K562 (cell line): ENCODE measurements at regions not wholly inside any gene's neighbourhood (a gene's known extent, or its start where the extent isn't known, plus 50 kb on each side); places are given as distances from the start of the nearest gene placed in this dataset.

Source experiments
- ATAC-seq: fragments of 200-7000 bp; cut with Tn5 transposase; 3 replicates; pipeline ENCODE4 v1.9.1; 2020; ENCODE audit warnings: moderate library complexity
- BruUV-seq: library from RNA; stranded (reverse); fragments of 400-500 nt; replicated peaks from 2 replicates; lab custom pipeline; 2021; lab: Mats Ljungman, UMichigan
- CTCF ChIA-PET: fragments of 300-600 bp; formaldehyde crosslinking; extraction: SDS; loops from one replicate; lab custom pipeline; 2021; ENCODE audit warnings: low intra/inter-chr PET ratio; lab: Yijun Ruan, JAX
- POLR2A ChIA-PET: fragments of 300-600, 350-650 bp; sonication (Branson Sonifier 250); formaldehyde crosslinking; extraction: SDS; loops from one replicate; lab custom pipeline; 2021; ENCODE audit warnings: antibody characterized with exemption, inconsistent platforms; lab: Yijun Ruan, JAX
- DNase-seq, 4 experiments: peaks; one replicate each; pipeline versions ENCODE4 v3.0.0 to v3.0.0-alpha.2; 2011 to 2018; ENCODE audit warnings: low spot score in 3 of 4, mixed read lengths in 3 of 4; ENCODE audit errors: extremely low read depth in 1 of 4
- FAIRE-seq: peaks from 2 replicates; lab custom pipeline; 2011; peaks lifted over from hg19 to GRCh38; lab: Jason Lieb, UNC
- H2AFZ ChIP-seq: 2 replicates; pipeline ENCODE4 v1.6.0; 2011; ENCODE audit warnings: low read depth, low read length, control low read depth, inconsistent platforms
- H3K27ac ChIP-seq: fragments of 200-600 bp; 3 replicates; pipeline ENCODE4 v1.8.0; 2011; ENCODE audit warnings: low read depth, mild to moderate bottlenecking, control low read depth, inconsistent platforms, low read length, moderate library complexity, mixed read lengths; ENCODE audit errors: extremely low read depth
- H3K27me3 ChIP-seq, 2 experiments: fragments of 300-600 bp in 1 of 2; 2 replicates in 1 of 2; 3 replicates in 1 of 2; pipeline versions ENCODE4 v1.6.0 to v1.8.0; 2011; ENCODE audit warnings: inconsistent platforms in 2 of 2, low read length in 2 of 2, mild to moderate bottlenecking in 1 of 2, mixed read lengths in 1 of 2, moderate library complexity in 1 of 2; ENCODE audit not compliant: control insufficient read depth in 2 of 2, insufficient read depth in 2 of 2
- H3K36me3 ChIP-seq: fragments of 300-600 bp; 3 replicates; pipeline ENCODE4 v1.8.0; 2011; ENCODE audit warnings: mild to moderate bottlenecking, low read length, inconsistent platforms; ENCODE audit not compliant: control insufficient read depth, insufficient read depth
- H3K4me1 ChIP-seq, 2 experiments: fragments of 200-600 bp in 1 of 2; replicated peaks in 1 of 2; 2 replicates in 1 of 2; 3 replicates in 1 of 2; pipeline versions ENCODE4 v1.5.1 to v1.8.0; 2011; ENCODE audit warnings: inconsistent platforms in 2 of 2, low read length in 2 of 2, mild to moderate bottlenecking in 1 of 2, mixed read lengths in 1 of 2, moderate library complexity in 1 of 2; ENCODE audit not compliant: control insufficient read depth in 2 of 2, insufficient read depth in 2 of 2
- H3K4me2 ChIP-seq: 2 replicates; pipeline ENCODE4 v1.6.1; 2011; ENCODE audit warnings: low read length, control low read depth, inconsistent platforms, mixed read lengths; ENCODE audit not compliant: insufficient read depth
- H3K4me3 ChIP-seq: fragments of 200-600 bp; sonication (generic), shearing (Covaris generic); 2 replicates; pipeline ENCODE4 v1.5.1; 2016; ENCODE audit warnings: control low read depth, inconsistent platforms
- H3K79me2 ChIP-seq: fragments of 200-600 bp; 3 replicates; pipeline ENCODE4 v1.8.0; 2011; ENCODE audit warnings: low read length, inconsistent platforms; ENCODE audit not compliant: control insufficient read depth, insufficient read depth
- H3K9ac ChIP-seq, 2 experiments: 2 replicates each; pipeline versions ENCODE4 v1.6.0 to v1.6.1; 2011; ENCODE audit warnings: low read depth in 2 of 2, low read length in 2 of 2, control low read depth in 1 of 2, inconsistent platforms in 1 of 2, mild to moderate bottlenecking in 1 of 2, mixed read lengths in 1 of 2; ENCODE audit not compliant: insufficient read depth in 1 of 2
- H3K9me1 ChIP-seq: one replicate; pipeline ENCODE4 v1.6.0; 2011; ENCODE audit warnings: inconsistent platforms, mild to moderate bottlenecking, low read length, moderate library complexity; ENCODE audit not compliant: control insufficient read depth, insufficient read depth
- H3K9me3 ChIP-seq: replicated peaks from 2 replicates; pipeline ENCODE4 v1.5.1; 2011; ENCODE audit warnings: low read depth, low read length, inconsistent platforms; ENCODE audit not compliant: control insufficient read depth, insufficient read depth
- H4K20me1 ChIP-seq: replicated peaks from 2 replicates; pipeline ENCODE4 v1.6.1; 2011; ENCODE audit warnings: low read length, inconsistent platforms, mixed read lengths; ENCODE audit not compliant: control insufficient read depth, insufficient read depth
- BACH1 ChIP-seq: fragments of 200-800 bp; sonication (Bioruptor generic); IDR thresholded peaks from 2 replicates; pipeline ENCODE4 v1.6.1; 2016; ENCODE audit warnings: missing genetic modification characterization, missing compliant biosample characterization
- DIDO1 ChIP-seq: fragments of 450-650 bp; IDR thresholded peaks from 2 replicates; pipeline ENCODE4 v1.6.1; 2016; ENCODE audit warnings: low read depth, missing biosample characterization, missing genetic modification characterization
- EHMT2 ChIP-seq: fragments of 450-650 bp; IDR thresholded peaks from 2 replicates; pipeline ENCODE4 v1.6.1; 2018; ENCODE audit warnings: antibody characterized with exemption
- HEY1 ChIP-seq: fragments of 250-450 bp; sonication (Bioruptor Pico); IDR thresholded peaks from 2 replicates; pipeline ENCODE4 v1.5.0; 2020; ENCODE audit warnings: mild to moderate bottlenecking, moderate library complexity, borderline replicate concordance
- HNRNPH1 ChIP-seq: fragments of 200-400 bp; formaldehyde crosslinking; optimal IDR thresholded peaks from 2 replicates; pipeline ENCODE3; 2017; ENCODE audit warnings: low read depth, mild to moderate bottlenecking, low read length, moderate library complexity
- KAT8 ChIP-seq: fragments of 450-650 bp; IDR thresholded peaks from 2 replicates; pipeline ENCODE4 v1.6.1; 2016; ENCODE audit warnings: low read depth, mild to moderate bottlenecking
- KLF6 ChIP-seq: fragments of 250-450 bp; sonication (Bioruptor Pico); IDR thresholded peaks from 2 replicates; pipeline ENCODE4 v1.4.0; 2020; ENCODE audit warnings: mild to moderate bottlenecking, moderate library complexity, borderline replicate concordance
- MCM2 ChIP-seq: fragments of 450-650 bp; IDR thresholded peaks from 2 replicates; pipeline ENCODE4 v1.6.1; 2017; ENCODE audit warnings: low read depth, mild to moderate bottlenecking
- POLR2B ChIP-seq: fragments of 450-650 bp; IDR thresholded peaks from 2 replicates; pipeline ENCODE4 v1.6.1; 2018; ENCODE audit warnings: low read depth; ENCODE audit not compliant: partially characterized antibody
- RFX5 ChIP-seq: IDR thresholded peaks from 2 replicates; pipeline ENCODE4 v1.6.1; 2011; ENCODE audit warnings: low read depth, mild to moderate bottlenecking, improper control_type of control experiment, low read length
- SP1 ChIP-seq: sonication (generic); formaldehyde crosslinking; IDR thresholded peaks from 2 replicates; pipeline ENCODE4 v1.8.1; 2022; ENCODE audit warnings: mild to moderate bottlenecking, missing genetic modification reagents
- ZNF184 ChIP-seq: sonication (generic); formaldehyde crosslinking; IDR thresholded peaks from 2 replicates; pipeline ENCODE4 v1.5.0; 2020; ENCODE audit warnings: missing genetic modification reagents
- ZNF778 ChIP-seq: fragments of 450-650 bp; formaldehyde crosslinking; IDR thresholded peaks from 2 replicates; pipeline ENCODE4 v1.4.0; 2020; ENCODE audit warnings: mild to moderate bottlenecking, moderate library complexity
- WGBS: fragments of 100-300 bp; shearing (Covaris generic); methylation state at CpG from one replicate; pipeline ENCODE4 v1.1.6; 2016; ENCODE audit warnings: low coverage, mixed read lengths; ENCODE audit not compliant: insufficient coverage; ENCODE audit errors: missing lambda C conversion rate; 5-methylcytosine and 5-hydroxymethylcytosine counted together
- in situ Hi-C: fragments of 300-500 bp; cut with MboI; formaldehyde crosslinking; loops from 4 replicates; pipeline ENCODE4 v1.15.0; 2018; ENCODE audit warnings: inconsistent platforms, mixed read lengths
- intact Hi-C: fragments of 100-400 bp; cut with micrococcal nuclease; formaldehyde crosslinking; loops from 2 replicates; pipeline ENCODE4 v1.14.2; 2022
- TF ChIP-seq, protein P1 (sequence below): fragments of 450-650 bp; IDR thresholded peaks from 2 replicates; pipeline ENCODE4 v1.7.0; 2016; ENCODE audit warnings: borderline replicate concordance
- TF ChIP-seq, protein P2 (sequence below), 2 experiments: IDR thresholded peaks; 2 replicates each; pipeline ENCODE4 v1.6.1; 2011; ENCODE audit warnings: borderline replicate concordance in 1 of 2, control low read depth in 1 of 2, low read depth in 1 of 2, low read length in 1 of 2, mild to moderate bottlenecking in 1 of 2, mixed read lengths in 1 of 2, moderate library complexity in 1 of 2; ENCODE audit not compliant: insufficient read depth in 1 of 2, insufficient read length in 1 of 2, poor library complexity in 1 of 2, severe bottlenecking in 1 of 2; ENCODE audit errors: extremely low read depth in 1 of 2
- TF ChIP-seq, protein P3 (sequence below): fragments of 450-650 bp; IDR thresholded peaks from 2 replicates; pipeline ENCODE4 v1.6.1; 2016; ENCODE audit warnings: borderline replicate concordance

DNA sequence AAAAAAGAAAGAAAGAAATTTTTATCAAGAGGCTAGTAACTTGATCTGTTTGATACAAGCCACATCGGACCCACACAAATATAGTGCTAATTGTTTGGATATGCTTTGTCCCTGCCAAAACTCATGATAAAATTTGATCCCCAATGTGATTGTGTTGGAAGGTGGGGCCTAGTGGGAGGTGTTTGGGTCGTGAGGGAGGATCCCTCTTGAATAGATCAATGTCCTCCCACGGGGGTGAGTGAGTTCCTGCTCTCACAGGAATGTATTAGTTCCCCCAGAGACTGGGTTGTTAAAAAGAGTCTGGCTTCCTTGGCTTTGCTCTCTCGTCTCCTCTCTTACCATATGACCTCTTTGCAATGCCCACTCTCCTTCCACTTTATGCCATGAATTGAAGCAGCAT lies 80.6 kb upstream of the CPLX2 start (continued):
- TF ChIP-seq, protein P1, sequence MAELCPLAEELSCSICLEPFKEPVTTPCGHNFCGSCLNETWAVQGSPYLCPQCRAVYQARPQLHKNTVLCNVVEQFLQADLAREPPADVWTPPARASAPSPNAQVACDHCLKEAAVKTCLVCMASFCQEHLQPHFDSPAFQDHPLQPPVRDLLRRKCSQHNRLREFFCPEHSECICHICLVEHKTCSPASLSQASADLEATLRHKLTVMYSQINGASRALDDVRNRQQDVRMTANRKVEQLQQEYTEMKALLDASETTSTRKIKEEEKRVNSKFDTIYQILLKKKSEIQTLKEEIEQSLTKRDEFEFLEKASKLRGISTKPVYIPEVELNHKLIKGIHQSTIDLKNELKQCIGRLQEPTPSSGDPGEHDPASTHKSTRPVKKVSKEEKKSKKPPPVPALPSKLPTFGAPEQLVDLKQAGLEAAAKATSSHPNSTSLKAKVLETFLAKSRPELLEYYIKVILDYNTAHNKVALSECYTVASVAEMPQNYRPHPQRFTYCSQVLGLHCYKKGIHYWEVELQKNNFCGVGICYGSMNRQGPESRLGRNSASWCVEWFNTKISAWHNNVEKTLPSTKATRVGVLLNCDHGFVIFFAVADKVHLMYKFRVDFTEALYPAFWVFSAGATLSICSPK = no peak
- no peak for TF ChIP-seq HEY1 (CRISPR knock-in tag)
- TF ChIP-seq, protein P2, sequence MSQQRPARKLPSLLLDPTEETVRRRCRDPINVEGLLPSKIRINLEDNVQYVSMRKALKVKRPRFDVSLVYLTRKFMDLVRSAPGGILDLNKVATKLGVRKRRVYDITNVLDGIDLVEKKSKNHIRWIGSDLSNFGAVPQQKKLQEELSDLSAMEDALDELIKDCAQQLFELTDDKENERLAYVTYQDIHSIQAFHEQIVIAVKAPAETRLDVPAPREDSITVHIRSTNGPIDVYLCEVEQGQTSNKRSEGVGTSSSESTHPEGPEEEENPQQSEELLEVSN (IDR thresholded peaks at IDR 0.05; ENCODE audit: borderline replicate concordance in 1 of 2, extremely low read depth in 1 of 2, insufficient read depth in 1 of 2, insufficient read length in 1 of 2, low read depth in 1 of 2, low read length in 1 of 2, poor library complexity in 1 of 2, severe bottlenecking in 1 of 2) = no peak
- no peak for TF ChIP-seq EHMT2

DNA sequence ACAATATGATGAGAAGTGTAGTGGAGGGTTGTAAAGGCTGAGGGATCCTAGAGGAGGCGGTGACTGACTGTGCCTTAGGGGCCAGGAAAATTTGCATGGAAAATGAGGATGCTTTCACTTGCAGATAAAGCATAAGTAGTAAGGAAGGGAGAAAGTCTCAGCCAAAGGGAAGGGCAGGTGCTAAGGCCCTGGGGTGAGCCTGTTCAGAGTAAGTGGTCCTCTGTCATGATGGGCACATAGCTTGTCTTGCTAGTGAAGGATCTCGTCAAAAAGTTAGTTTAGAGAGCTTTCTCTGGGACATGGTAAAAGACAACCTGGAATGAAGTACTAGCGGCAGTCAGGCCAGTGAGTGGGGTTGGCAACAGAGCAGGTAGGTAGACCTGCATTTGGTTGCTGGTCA lies 75.4 kb upstream of the CPLX2 start:
- H3K9ac ChIP-seq = no peak overlapping the region

More for the DNA sequence above, 75.4 kb upstream of the CPLX2 start:
- FAIRE-seq (no peak), ATAC-seq (no peak), DNase-seq (no peak)
- Histone ChIP-seq H3K4me3 (no peak overlapping the region), H3K4me2 (no peak overlapping the region), H3K4me1 (peaks cover 2 to 17% of the 10 kb centered on the region in 2 experiments; a peak in 4 of 5 replicates), H4K20me1 (no peaks in the 10 kb centered on the region), H3K79me2 (no peaks in the 10 kb centered on the region), H3K27me3 (peaks cover 0 to 7% of the 10 kb centered on the region in 2 experiments; a peak in 2 of 5 replicates), H3K9me1 (no peaks in the 10 kb centered on the region), H3K27ac (no peak overlapping the region), H3K9me3 (no peaks in the 10 kb centered on the region), H3K36me3 (no peaks in the 10 kb centered on the region)
- ChIA-PET CTCF (no interaction called here), POLR2A (interaction anchor here (0.6 to 1.2 kb wide), 2 partner anchors 17 to 99 kb away, joined by 3 to 4 read pairs; no protein-coding TSS in a partner anchor)
- BruUV-seq = no TSS peak
- in situ Hi-C loops = no loop called here
- intact Hi-C loops = no loop called here
- WGBS = 5% methylated on average over 3 of the region's 3 CpGs
- no peak for TF ChIP-seq SP1 (CRISPR knock-in tag)
- TF ChIP-seq MCM2 = no peak
- TF ChIP-seq POLR2B = no peak
- no peak for TF ChIP-seq HNRNPH1
- TF ChIP-seq ZNF184 (CRISPR knock-in tag) = no peak
- TF ChIP-seq, protein P3, sequence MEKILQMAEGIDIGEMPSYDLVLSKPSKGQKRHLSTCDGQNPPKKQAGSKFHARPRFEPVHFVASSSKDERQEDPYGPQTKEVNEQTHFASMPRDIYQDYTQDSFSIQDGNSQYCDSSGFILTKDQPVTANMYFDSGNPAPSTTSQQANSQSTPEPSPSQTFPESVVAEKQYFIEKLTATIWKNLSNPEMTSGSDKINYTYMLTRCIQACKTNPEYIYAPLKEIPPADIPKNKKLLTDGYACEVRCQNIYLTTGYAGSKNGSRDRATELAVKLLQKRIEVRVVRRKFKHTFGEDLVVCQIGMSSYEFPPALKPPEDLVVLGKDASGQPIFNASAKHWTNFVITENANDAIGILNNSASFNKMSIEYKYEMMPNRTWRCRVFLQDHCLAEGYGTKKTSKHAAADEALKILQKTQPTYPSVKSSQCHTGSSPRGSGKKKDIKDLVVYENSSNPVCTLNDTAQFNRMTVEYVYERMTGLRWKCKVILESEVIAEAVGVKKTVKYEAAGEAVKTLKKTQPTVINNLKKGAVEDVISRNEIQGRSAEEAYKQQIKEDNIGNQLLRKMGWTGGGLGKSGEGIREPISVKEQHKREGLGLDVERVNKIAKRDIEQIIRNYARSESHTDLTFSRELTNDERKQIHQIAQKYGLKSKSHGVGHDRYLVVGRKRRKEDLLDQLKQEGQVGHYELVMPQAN = no peak
- TF ChIP-seq RFX5 = no peak
- no peak for TF ChIP-seq ZNF778 (CRISPR knock-in tag)
- no peak for TF ChIP-seq BACH1 (tag)
- no peak for TF ChIP-seq DIDO1 (tag)
- TF ChIP-seq KAT8 = no peak
- no peak for TF ChIP-seq KLF6
- TF ChIP-seq, all 486 proteins: peak for 0
- no peak overlapping the region for H2AFZ ChIP-seq
